ENCODE measurements at regions not wholly inside any gene's neighbourhood (a gene's known extent, or its start where the extent isn't known, plus 50 kb on each side); places are given as distances from the start of the nearest gene placed in this dataset.

DNA sequence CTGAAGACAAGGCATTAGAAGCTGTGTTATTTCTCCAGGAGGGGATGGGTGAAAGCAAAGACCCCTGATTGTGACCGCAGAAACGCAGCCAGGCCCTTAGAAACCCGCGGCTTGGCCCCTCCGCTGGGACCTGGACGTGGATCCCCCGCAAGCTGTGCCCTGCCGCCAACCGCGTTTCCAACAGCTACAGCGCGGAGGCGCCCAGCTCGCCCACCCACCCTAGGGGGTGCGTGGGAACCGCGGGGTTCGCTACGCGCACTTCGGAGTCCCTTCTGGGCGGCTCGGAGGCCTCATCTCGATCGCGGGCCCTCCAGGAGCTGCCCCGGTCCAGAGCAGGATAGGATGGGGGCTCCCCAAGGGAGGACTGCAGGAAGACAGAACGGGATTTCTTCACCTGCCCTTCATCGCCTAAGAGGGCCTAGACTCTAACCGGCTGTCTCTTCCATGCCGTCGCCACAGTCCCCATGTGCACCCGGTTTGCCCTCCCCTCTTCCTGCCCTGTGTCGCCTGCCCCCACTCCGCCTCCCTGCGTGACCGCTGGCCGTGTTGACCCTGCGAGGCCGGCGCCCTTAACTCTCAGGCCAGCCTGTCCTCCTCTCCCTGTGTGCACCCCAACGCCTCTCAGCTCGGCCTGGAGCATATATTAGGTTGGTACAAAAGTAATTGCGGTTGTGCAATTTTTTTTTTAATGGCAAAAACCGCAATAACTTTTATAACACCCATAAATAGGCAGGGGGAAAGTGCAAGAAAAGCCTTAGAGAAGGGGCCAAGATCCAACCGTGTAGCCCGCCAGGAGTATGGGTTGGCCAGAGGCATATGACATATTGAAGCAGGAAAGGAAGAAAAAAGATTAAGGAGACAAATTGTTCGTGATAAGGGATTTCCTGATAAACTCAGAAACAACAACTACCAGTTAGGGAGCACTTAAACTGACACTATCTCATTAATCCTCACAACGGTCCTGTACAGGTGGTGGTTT is 68.1 kb upstream of the FREM1 start:
- no peaks in the 10 kb centered on the region for H3K9me3 Mint-ChIP-seq
- ChIA-PET CTCF (no interaction called here), POLR2A (no interaction called here)
- no peak overlapping the region for H3K27ac Mint-ChIP-seq
- no peaks in the 10 kb centered on the region for H3K4me1 Mint-ChIP-seq
- peaks cover 2% of the 10 kb centered on the region for H3K27me3 Mint-ChIP-seq
- no peaks in the 10 kb centered on the region for H3K36me3 Mint-ChIP-seq (ENCODE audit: low read depth)
- H3K4me3 Mint-ChIP-seq: no peak overlapping the region
- no peak for DNase-seq

DNA sequence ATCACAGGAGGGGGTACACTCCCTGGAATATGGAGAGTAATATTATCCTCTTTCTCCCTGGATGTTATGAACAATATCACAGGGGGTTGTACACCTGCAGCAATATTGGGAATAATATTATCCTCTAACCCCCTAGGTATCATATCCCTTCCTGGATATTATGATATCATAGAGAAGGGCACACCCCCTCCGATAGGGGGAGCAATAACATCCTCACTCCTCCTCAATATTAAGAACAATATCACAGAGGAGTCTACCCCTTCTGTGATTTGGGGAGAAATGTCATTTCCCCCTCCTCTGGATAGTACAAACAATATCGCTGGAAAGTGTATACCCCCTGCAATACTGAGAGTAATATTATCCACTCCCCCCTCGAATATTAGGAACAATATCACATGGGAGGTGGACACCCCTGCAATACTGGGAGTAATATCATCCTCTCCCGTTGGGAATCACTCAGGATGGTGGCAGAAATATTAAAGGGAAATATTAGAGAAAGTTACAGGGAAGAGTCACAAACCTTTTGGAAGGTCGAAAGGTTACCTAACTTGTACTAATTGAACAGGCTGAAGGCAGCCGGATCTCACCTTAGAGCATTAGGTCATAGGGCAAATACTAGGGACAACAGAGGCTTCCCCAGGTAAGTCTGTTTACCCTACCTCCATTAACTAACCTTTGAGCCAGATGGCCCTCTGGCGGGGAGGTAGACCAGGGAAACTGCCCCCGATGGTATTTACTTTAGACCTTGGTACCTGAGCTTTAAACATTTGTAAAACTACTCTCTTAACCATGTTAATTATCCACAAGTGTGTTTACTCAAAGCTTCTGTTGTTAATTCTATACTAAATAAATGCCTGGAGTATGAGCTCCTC is 57.5 kb upstream of the FREM1 start:
- no peaks in the 10 kb centered on the region for H3K4me1 Mint-ChIP-seq
- no peaks in the 10 kb centered on the region for H3K27me3 Mint-ChIP-seq
- H3K9me3 Mint-ChIP-seq: no peaks in the 10 kb centered on the region
- no peaks in the 10 kb centered on the region for H3K36me3 Mint-ChIP-seq (ENCODE audit: low read depth)
- ChIA-PET CTCF (no interaction called here), POLR2A (no interaction called here)
- no peak for DNase-seq
- no peak overlapping the region for H3K4me3 Mint-ChIP-seq
- no peak overlapping the region for H3K27ac Mint-ChIP-seq

DNA sequence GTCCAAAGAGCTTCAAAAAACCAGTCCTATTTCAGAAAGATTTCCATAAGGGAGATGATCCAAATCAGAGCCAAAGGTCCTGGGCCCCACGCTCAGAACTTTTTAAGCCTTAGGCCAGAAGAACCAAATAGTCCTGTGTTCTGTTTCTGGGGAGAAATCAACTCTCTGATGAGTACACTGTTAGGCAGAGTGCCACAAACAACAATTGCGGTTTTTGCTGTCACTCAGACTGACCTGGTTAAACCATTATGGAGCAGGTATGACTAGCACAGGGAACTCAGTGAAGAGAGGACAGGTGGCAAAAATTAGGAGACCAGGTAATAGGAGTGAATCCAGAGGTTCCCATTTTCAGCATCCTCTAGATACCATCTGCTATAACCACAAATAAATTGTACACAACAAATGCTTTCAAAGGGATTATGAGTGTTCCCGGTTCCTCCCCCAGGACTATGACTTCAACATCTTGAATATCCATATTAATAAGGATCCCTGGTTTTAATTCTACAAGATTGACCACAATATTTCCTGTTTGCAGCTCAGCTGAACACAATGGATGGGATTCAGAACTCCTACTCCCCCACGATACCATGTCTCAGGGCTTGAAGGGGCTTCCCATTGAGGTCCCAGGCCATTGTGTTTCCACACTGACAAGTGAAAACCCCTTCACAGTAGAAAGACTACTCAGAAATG is 52.1 kb upstream of the FREM1 start:
- Mint-ChIP-seq H3K4me1 (peaks cover 14% of the 10 kb centered on the region), H3K27ac (no peak overlapping the region), H3K36me3 (ENCODE audit: low read depth) (no peaks in the 10 kb centered on the region), H3K9me3 (no peaks in the 10 kb centered on the region), H3K27me3 (no peaks in the 10 kb centered on the region), H3K4me3 (no peak overlapping the region)
- ChIA-PET POLR2A (no interaction called here), CTCF (no interaction called here)
- no peak for DNase-seq

- no peaks in the 10 kb centered on the region for H3K27me3 Mint-ChIP-seq
- peaks cover 14% of the 10 kb centered on the region for H3K4me1 Mint-ChIP-seq
- DNase-seq: no peak
- no peaks in the 10 kb centered on the region for H3K9me3 Mint-ChIP-seq
- no peak overlapping the region for H3K4me3 Mint-ChIP-seq
- ChIA-PET CTCF (no interaction called here), POLR2A (no interaction called here)
- H3K36me3 Mint-ChIP-seq (ENCODE audit: low read depth): no peaks in the 10 kb centered on the region
- H3K27ac Mint-ChIP-seq: no peak overlapping the region
Observed at GRCh38 chr9:14961372-14962068, 51.3 kb upstream of the FREM1 start.

DNA sequence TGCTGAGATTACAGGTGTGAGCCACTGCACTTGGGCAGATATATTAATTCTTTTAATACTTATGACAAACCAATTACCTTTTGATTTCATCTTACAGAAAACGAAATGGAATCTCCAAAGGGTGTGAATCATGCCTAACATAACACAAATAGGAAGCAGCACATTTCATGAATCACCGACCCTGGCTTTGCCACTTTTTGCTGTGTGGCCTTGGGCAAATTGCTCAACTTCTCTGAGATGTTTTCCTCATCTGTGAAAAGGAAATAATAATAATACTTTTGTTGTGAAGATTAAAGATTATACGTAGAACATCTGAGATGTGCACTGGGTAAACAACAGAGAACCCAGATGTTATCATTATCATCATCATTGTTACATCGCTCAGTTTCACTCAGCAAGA is 50.7 kb upstream of the FREM1 start:
- Mint-ChIP-seq H3K4me1 (peaks cover 14% of the 10 kb centered on the region), H3K27ac (no peak overlapping the region), H3K9me3 (no peaks in the 10 kb centered on the region), H3K4me3 (no peak overlapping the region), H3K27me3 (no peaks in the 10 kb centered on the region), H3K36me3 (ENCODE audit: low read depth) (no peaks in the 10 kb centered on the region)
- DNase-seq: no peak
- POLR2A ChIA-PET: no interaction called here
- CTCF ChIA-PET: no interaction called here
